GM19397 (cell line): ENCODE measurements at regions not wholly inside any gene's neighbourhood (a gene's known extent, or its start where the extent isn't known, plus 50 kb on each side); places are given as distances from the start of the nearest gene placed in this dataset.

Source experiments
- ATAC-seq: cut with Tn5 transposase; IDR thresholded peaks from one replicate; pipeline ENCODE4 v1.9.1; 2021; ENCODE audit warnings: mild to moderate bottlenecking, moderate library complexity; ENCODE audit not compliant: unreplicated experiment

GRCh38 chr6:78577585-78577984 is 289.8 kb upstream of the IRAK1BP1 start:
- ATAC-seq: no peak

GRCh38 chr6:78578430-78578829 is 288.9 kb upstream of the IRAK1BP1 start:
- ATAC-seq: no peak

- ATAC-seq: peak; percentile 48
Observed at GRCh38 chr6:78580923-78581322, 286.4 kb upstream of the IRAK1BP1 start.

- no peak for ATAC-seq
Observed at GRCh38 chr6:78583079-78583478, 284.3 kb upstream of the IRAK1BP1 start.

- ATAC-seq: no peak
Observed at GRCh38 chr6:78589436-78589835, 277.9 kb upstream of the IRAK1BP1 start.

GRCh38 chr6:78593898-78594667 is 273.3 kb upstream of the IRAK1BP1 start:
- no peak for ATAC-seq

GRCh38 chr6:78594668-78595066 is 272.7 kb upstream of the IRAK1BP1 start:
- ATAC-seq: no peak

- no peak for ATAC-seq
Observed at GRCh38 chr6:78597966-78598365, 269.4 kb upstream of the IRAK1BP1 start.

GRCh38 chr6:78598966-78599365 is 268.4 kb upstream of the IRAK1BP1 start:
- no peak for ATAC-seq

GRCh38 chr6:78599526-78599925 is 267.8 kb upstream of the IRAK1BP1 start:
- ATAC-seq: no peak

- ATAC-seq: no peak
Observed at GRCh38 chr6:78605909-78606446, 261.4 kb upstream of the IRAK1BP1 start.

- ATAC-seq: no peak
Observed at GRCh38 chr6:78607189-78607588, 260.2 kb upstream of the IRAK1BP1 start.

- no peak for ATAC-seq
Observed at GRCh38 chr6:78611102-78611620, 256.2 kb upstream of the IRAK1BP1 start.

GRCh38 chr6:78611886-78612480 is 255.4 kb upstream of the IRAK1BP1 start:
- no peak for ATAC-seq

GRCh38 chr6:78614961-78615360 is 252.4 kb upstream of the IRAK1BP1 start:
- ATAC-seq: no peak

- ATAC-seq: peak; percentile 46
Observed at GRCh38 chr6:78615430-78615904, 251.9 kb upstream of the IRAK1BP1 start.

GRCh38 chr6:78618970-78619369 is 248.4 kb upstream of the IRAK1BP1 start:
- no peak for ATAC-seq

GRCh38 chr6:78623554-78623953 is 243.8 kb upstream of the IRAK1BP1 start:
- ATAC-seq: no peak

GRCh38 chr6:78629154-78629721 is 238.1 kb upstream of the IRAK1BP1 start:
- no peak for ATAC-seq

- ATAC-seq: no peak
Observed at GRCh38 chr6:78629836-78630235, 237.5 kb upstream of the IRAK1BP1 start.

GRCh38 chr6:78631976-78632375 is 235.4 kb upstream of the IRAK1BP1 start:
- no peak for ATAC-seq
